ENCODE measurements at regions not wholly inside any gene's neighbourhood (a gene's known extent, or its start where the extent isn't known, plus 50 kb on each side); places are given as distances from the start of the nearest gene placed in this dataset.
"Not testable (repeated sequence)": the region's sequence is repeated elsewhere in the genome, so short reads cannot be mapped to it uniquely, and the experiment has no call there.

DNA sequence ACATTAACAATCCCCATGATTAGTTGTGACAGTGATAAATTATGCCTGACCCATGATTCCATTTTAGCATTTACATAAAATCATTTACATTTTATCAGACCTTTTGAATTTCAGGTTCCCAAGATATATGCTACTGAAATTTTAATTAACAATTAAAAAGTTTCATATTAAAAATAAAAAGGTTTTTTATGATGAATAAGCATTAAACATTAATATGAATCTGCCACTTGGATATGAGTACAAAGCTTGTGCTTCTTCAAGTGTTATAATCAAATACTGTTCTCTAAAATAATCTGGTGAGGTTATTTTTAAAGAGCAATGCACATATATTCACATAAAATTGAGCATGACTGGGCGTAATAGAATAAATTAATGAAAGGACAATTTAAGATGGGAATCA, 1218.0 kb downstream of the CNTNAP5 start:
- H3K4me3 ChIP-seq (ENCODE audit: low read depth, low read length): no peak overlapping the region
- DNase-seq (ENCODE audit: low read depth): no peak
- TF ChIP-seq CTCF (IDR thresholded peaks at IDR 0.05; ENCODE audit: low read depth, low read length, missing control alignments): no peak

DNA sequence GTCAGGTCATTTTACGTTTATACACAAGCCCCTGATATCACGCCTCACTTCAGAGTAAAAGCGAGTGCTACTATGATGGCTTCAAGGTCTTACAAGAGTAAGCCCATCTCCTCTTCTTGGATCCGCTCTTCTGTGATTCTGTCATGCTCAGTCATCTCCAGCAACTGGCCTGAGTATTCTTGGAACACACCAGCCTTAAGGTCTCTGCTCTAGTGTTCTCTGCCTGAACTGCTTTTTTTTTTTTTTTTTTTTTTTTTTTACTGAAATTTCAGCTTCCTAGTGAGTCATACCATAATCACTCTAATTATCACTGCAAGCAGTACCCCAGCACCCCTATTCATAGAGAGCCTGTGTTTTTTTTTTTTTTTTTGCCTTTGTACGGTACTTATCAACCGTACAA, 1228.9 kb downstream of the CNTNAP5 start:
- TF ChIP-seq CTCF (IDR thresholded peaks at IDR 0.05; ENCODE audit: low read depth, low read length, missing control alignments): no peak
- no peak for DNase-seq (ENCODE audit: low read depth)
- no peak overlapping the region for H3K4me3 ChIP-seq (ENCODE audit: low read depth, low read length)

- no peak for TF ChIP-seq CTCF (IDR thresholded peaks at IDR 0.05; ENCODE audit: low read depth, low read length, missing control alignments)
- no peak for DNase-seq (ENCODE audit: low read depth)
- no peak overlapping the region for H3K4me3 ChIP-seq (ENCODE audit: low read depth, low read length)
Measured at GRCh38 chr2:125259451-125259850, 1234.4 kb downstream of the CNTNAP5 start.

GRCh38 chr2:125260366-125260930, 1235.4 kb downstream of the CNTNAP5 start:
- not testable (repeated sequence) for DNase-seq (ENCODE audit: low read depth); H3K4me3 ChIP-seq (ENCODE audit: low read depth, low read length)

DNA sequence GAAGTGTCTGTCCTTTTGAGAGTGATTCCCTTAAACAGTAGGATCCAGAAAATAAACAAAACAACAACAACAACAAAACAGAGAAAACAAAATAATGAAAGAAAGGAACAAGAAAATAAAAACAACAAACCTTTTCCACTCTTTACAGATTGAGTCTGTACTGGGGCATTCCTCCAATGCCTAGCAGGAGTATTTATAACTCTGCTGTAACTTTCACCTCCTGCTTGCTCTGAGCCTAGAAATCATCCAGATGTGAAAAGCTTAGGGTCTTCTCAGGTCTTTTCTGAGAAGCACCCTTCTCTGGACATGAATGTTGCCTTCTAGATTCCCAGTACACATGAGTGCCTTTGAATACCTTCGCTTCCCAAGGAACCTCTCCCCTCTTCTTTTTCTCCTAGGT, 1239.4 kb downstream of the CNTNAP5 start:
- no peak overlapping the region for H3K4me3 ChIP-seq (ENCODE audit: low read depth, low read length)
- DNase-seq (ENCODE audit: low read depth): no peak
- TF ChIP-seq CTCF (IDR thresholded peaks at IDR 0.05; ENCODE audit: low read depth, low read length, missing control alignments): no peak

DNA sequence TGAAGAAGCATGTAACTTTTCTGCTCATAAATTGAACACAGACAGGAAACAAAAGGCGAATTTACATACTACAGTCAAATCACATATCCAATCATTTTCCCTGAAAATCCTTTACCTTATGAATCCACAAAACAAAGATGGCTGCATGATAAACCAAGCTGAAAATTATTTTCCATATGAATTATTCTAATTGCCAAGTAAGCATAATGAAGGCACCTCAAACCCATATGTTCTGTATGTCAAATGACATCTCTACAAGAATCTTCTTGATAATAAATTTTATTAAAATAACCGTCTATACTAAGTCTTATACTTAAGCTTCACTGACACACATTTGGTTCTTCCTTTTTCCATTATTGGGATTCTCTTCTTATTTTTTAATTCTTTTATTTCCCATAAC, 1242.6 kb downstream of the CNTNAP5 start:
- H3K4me3 ChIP-seq (ENCODE audit: low read depth, low read length): no peak overlapping the region
- DNase-seq (ENCODE audit: low read depth): no peak
- TF ChIP-seq CTCF (IDR thresholded peaks at IDR 0.05; ENCODE audit: low read depth, low read length, missing control alignments): no peak

- no peak overlapping the region for H3K4me3 ChIP-seq (ENCODE audit: low read depth, low read length)
- TF ChIP-seq CTCF (IDR thresholded peaks at IDR 0.05; ENCODE audit: low read depth, low read length, missing control alignments): no peak
- DNase-seq (ENCODE audit: low read depth): no peak
Measured at GRCh38 chr2:125272651-125273050, 1247.6 kb downstream of the CNTNAP5 start.
